NCI-H2171 (cell line): ENCODE measurements at regions not wholly inside any gene's neighbourhood (a gene's known extent, or its start where the extent isn't known, plus 50 kb on each side); places are given as distances from the start of the nearest gene placed in this dataset.
"Not testable (repeated sequence)": the region's sequence is repeated elsewhere in the genome, so short reads cannot be mapped to it uniquely, and the experiment has no call there.

Experiments
- DNase-seq: peaks from one replicate; lab custom pipeline; 2025; lab: John Stamatoyannopoulos, UW

DNA sequence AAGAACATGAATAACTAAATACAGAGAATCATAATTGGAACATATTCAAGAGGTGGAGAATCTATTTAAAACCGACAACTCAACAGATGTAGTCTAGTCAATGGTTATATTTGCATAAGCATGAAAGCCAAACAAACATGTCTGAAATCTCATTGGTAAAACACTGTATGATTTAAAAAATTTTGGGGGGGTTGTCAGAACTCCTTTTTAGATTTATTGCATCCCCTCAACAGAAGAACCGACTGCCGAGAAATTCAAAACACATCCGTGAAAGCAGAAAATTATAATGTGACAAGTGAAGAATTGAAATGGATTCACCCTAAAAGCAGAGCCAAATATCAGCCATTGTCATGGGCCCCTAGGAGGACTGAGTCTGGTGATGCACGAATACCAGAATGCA is 633.4 kb upstream of the KCNMB2 start:
- DNase-seq: no peak

DNA sequence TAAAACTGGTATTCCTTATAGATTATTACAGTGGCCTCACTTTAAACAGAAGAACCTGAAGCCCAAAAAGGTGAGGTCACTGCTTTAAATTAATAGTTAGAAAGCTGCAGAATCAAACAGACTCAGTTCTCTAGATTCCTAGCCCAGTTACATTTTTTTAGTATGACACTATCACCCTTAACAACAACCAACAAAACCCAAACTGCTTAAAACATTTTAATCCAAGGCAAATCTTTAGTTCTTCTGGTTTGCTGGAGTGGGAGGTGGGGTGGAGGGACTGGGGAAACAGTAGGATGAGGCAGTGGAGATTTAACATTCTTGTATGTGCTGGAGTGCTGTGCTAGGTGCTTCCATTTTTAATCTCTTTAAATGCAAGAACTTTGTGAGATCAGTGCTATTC is 631.6 kb upstream of the KCNMB2 start:
- DNase-seq: no peak

DNA sequence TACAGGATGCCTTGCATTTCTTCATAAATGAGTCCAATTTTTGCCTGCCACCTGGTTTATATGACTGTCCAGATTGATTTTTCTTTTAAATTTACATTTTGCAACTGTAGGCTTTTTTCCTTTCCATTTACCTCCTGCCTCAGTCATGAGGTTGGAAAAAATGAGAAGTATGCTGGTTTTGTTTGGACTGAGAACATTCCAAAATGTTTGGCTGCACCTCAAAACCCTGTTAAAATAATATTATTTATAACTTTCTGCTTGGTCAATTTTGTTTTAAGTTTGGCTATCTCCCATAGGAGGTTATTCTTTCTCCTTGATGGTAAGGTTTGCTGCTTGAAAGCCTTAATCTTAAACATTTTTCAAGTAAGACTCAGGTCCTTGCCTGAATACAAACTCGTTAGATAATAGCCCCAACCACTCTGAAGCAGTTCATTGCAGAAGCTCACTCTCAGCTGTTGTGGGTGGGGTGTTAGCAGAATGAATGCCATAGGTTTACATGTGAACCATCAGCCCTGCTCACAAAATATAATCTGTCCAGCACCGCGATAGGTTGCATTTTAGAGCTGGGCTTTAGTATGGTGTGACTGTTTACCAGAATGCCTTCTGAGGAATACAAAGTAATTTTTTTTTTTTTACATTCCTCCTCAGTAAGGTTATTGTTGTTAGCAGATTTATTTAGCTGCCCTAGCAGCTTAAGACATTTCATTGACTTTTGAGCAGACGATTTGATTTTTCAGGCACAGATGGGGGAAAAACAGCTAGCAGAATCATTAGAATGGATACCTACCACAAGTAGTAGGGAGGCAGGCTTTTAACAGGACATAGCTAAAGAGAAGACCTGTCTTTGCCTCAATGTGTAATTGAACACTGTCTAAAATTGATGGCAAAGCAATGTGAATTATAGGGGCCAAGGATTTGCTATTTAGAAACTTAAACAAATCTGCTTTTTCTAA is 630.8 kb upstream of the KCNMB2 start:
- DNase-seq: no peak

DNA sequence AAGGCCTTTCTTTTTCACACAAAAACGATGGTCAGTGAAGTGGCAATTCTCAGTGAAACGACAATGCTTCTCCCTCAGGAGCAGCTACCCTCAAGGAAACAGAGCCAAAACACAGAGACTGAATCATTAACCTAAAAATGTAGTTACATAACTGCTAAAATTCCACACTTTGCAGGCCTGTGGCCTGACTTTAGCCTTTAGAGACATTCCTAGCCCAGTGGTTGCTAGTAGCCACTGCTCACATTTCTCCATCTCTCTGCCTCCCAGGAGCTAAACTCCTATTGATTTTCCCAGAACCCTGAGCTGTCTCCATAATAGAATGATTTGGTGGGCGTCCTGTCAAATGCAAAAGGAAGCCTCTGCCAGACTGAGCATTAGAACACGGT is 630.1 kb upstream of the KCNMB2 start:
- DNase-seq: no peak

DNA sequence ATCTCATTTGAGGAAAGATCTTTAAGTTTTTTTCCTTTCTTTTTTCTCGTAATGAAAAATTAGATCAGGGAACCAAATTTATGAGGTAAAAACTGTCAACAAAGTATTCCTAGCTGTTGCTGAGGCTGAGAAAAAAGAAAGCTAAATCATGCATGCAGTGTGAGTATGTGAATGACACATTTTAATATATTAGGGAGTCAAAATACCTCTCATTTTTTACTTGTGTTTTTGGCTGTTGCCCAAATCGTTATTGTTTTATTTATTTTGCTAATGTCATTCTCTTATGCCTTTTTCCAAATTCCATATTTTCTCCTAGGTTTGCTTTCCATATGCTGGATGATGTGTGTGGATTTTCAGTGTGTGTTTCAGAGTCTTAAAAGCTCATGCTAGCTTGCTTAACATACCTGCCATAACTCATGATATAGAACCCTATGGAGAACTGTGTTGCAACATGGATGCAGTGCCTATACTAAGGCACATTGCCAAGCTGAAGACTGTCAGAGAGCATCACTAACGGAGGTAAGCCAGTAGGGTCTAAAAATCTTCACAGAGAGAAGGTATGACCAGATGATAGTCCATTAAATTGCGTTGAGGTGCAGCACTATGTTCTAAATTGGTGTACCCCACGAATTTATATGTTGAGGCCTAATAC is 629.5 kb upstream of the KCNMB2 start:
- DNase-seq: no peak

DNA sequence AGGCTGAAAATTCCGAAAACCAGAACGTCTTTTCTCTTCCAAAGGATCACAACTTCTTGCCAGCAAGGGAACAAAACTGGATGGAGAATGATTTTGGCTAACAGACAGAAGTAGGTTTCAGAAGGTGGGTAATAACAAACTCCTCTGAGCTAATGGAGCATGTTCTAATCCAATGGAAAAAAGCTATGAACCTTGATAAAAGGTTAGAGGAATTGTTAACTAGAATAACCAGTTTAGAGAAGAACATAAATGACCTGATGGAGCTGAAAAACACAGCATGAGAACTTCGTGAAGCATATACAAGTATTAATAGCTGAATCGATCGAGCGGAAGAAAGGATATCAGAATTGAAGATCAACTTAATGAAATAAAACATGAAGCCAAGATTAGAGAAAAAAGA is 626.7 kb upstream of the KCNMB2 start:
- not testable (repeated sequence) for DNase-seq

DNA sequence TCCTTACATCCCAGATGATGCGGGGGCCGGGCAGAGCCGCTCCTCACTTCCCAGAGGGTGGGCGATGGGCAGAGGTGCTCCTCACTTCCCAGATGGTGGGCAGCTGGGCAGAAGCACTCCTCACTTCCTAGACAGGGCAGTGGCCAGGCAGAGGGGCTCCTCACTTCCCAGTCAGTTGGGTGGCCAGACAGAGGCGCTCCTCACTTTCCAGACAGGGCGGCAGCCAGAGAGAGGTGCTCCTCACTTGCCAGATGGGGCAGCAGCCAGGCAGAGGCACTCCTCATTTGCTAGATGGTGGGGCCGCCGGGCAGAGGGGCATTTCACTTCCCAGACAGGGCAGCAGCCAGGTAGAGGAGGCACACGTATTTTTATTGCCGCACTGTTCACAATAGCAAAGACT is 622.0 kb upstream of the KCNMB2 start:
- DNase-seq: no peak

DNA sequence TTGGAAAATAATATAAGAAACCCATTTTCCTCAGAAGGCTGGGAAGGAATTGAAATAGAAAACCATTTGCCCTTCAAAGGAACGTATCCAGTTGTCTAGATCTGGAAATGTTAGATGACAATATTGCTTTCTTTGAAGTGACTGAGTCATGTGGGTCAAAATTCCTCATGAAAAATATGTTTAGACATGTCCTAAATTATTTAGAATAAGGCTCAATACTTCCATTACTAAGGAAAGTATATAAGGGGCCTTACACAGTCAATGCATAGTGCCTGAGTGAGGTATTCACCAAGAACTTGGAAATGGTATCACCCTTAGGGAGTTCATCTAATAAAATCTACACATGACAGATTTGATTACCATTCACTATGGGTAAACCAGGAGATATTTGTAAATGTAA is 619.8 kb upstream of the KCNMB2 start:
- no peak for DNase-seq

DNA sequence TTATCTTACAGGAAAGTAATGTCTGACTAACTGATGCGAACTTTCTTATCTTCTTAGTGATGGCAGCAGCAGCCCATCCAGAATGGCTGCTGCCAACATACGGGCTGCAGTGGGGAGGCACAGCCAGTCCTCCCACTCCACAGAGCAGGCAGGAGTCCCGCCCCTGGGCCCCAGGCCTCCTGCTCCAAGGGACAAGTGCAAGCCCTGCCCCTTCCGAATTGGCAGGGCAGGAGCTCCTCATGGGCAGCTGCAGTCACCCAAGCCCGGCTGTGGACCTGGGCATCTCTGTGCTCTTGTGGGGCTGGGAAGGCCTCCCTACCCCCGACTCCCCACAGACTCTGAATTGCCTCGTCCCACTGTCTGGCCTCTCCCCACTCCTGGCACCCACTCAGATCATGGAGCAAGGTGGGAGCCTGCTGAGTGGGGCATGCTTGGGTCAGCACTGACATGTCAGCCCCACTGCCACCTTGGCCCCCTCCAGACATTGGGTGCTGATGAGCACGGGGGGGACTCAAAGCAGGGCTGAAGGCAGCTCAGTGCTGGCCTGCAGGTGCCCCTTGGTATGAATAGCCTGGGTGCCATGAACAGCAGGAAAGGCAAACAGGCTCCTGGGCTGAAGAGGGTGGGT is 618.9 kb upstream of the KCNMB2 start:
- DNase-seq: no peak

DNA sequence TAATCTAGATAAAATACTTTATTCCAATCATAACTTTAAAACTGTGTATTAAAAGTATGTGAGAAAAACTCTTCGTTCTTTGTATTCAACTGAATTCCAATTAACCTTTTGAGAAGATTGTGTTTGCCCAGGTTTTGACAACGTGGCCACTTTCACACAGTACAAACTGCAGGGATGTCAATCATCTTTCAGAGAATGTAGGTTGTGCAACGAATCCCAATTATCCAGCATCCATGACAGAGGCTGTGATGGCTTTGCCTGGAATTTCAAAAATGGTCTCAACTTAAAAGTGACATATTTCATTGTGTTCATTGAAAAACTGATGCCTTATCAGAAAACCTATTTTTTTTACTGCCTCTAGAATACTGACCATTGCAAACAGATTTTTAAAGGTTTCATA is 615.1 kb upstream of the KCNMB2 start:
- no peak for DNase-seq

DNA sequence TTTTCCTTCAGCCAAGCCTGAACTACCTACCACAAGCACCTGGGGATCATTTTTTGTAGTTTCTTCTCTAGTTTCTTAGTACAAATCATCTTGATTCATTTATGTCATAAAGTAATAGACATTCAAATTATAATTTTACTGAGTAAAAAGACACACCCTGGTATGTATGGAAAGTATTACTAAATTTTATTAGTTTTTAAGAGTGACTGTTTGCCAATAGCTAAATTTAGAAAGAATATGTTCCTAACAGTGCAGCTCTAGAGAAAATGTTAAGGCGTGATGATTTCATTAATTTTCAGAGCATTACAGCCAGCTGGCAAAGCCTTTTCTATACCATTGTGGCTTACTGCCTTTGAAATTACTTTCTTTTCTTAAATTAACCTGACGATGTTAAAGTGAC is 612.0 kb upstream of the KCNMB2 start:
- no peak for DNase-seq

DNA sequence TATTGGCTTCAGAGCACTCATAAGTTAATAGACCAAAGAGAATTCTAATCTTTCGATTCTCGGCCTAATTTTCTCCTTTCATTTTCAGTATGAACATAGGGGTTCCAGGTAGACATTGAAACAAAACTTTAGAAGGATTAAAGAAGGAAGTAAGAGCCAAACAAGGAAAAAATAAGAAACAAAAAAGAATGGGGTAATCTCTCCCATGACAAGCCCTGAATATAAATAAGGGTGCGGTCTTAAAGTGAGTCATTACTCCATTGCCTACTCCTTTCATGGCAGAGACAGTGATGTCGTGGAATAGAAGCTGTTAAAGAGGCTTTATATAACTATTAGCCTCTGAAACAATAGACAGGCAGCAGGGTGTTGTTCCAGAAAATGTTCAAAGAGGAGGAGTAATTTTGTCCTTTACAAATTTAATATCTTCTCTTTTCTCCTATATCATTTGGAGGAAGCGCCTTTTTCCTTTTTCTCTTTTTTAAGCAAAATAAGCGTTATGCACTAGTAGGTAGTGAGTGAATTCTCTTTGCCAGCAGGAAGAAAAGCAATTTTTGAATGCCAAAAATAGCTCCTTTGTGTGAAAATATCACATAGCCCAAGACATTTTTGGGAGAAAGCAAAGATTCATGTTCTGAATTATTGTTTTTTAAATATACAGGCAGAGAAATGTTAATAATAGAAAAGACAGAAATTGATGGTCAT is 607.9 kb upstream of the KCNMB2 start:
- no peak for DNase-seq

DNA sequence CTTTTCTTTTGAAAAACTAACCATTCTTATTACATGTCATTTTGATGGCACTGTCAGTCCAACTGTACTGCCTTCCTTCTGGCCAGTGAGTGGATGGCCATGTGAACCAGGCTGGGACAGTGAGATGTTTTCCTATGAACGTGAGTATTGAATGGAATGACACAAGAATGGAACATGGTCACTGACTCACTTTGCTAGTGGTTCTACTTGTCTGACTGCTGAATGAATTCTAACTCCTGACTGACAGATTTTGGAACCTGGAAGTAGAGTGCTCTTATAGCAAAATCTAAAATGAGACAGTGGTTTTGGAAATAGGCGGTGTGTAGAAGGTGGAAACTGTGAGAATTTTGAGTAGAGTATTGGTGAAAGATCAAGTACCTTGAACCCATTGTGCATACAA is 606.9 kb upstream of the KCNMB2 start:
- DNase-seq: no peak

DNA sequence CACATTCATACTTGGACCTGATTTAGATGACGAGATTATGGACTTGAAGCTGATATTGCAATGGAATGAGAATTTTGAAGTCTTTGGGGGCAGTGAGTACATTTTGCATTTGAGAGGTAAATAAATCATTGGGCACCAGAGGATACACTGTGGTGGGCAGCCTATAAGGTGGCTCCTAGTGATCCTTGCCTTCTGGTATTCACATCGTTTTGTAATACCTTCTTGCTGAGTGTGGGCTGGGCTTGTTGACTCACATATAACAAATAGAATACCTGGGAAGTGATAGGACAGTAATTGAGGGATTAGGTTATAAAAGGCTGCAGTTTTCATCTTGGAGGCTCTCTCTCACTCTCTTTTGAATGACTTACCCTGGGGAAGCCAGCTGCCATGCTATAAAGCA is 605.5 kb upstream of the KCNMB2 start:
- DNase-seq: no peak

DNA sequence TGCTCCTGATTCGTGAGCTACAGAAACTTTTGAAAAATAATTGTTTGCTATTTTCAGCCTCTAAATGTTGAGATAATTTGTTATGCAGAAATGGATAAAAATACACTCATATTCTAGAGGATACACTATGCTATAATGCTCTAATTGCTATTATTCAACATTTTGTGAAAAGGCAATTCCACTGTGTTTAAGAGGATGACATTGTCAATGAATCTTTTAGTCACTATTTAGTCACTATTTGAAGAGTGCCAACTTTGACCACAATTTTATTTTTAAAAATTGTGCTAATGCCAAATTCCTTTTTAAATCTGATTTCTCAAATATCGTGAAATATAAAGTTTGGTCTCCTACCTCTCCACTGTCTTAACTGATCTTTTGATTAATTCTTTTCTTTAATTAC is 604.9 kb upstream of the KCNMB2 start:
- DNase-seq: no peak

DNA sequence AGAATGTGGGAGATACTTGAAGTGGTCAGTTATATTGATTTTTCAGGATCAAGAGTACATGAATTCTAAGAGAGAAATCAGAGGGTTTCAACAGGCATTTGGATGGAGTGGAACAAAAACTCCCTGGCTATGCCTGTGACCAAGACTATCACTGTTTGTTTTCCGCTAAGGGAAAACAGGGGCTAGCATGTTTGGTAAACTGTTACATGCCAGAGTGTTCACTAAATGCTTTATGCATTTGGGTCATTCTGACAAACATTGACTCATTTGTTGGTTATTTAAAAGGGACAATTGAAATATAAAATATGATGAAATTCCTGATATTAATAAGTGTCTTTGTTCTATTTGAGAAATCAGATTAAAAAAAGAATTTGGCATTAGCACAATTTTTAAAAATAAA is 603.9 kb upstream of the KCNMB2 start:
- DNase-seq: no peak

DNA sequence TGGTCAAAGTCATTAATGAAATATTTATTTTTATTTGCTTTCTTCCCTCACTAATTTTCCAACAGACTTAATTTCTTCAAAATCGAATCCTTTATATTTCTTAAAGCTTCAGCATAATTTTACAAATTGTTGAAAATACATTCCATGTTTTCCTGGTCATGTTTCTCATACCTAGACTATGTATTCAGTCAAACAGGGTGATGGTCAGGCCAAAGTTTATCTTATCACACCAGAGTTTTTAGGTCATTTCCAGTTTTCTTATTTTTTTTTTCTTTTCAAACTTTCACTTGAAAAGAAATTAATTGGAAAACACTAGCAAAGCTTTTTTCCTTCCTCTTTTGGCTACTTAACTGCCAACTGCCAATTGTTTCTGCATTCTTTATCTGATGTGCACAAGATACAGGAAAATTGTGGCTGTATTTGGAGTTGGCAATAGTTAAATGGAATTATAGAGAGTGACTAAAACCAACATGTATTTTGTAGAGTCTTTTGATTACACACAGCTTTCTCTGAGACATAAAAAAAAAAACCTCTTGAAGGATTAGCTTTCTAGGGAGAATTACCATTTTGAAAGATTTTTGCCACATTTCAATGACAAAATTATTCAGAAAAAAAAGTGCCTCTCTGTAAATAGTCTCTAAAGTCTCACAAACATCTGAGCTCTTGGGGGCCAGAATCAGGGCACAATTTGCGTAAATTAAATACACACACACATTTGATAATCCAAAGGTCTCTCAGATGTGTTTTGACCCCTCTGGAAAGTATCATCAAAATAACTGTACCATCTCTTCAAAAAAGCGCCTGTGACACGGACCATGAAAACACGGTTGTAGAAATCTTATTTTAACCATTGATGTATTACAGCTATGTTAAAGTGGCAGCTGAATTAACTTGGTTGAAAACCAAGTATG is 603.2 kb upstream of the KCNMB2 start:
- DNase-seq: no peak

DNA sequence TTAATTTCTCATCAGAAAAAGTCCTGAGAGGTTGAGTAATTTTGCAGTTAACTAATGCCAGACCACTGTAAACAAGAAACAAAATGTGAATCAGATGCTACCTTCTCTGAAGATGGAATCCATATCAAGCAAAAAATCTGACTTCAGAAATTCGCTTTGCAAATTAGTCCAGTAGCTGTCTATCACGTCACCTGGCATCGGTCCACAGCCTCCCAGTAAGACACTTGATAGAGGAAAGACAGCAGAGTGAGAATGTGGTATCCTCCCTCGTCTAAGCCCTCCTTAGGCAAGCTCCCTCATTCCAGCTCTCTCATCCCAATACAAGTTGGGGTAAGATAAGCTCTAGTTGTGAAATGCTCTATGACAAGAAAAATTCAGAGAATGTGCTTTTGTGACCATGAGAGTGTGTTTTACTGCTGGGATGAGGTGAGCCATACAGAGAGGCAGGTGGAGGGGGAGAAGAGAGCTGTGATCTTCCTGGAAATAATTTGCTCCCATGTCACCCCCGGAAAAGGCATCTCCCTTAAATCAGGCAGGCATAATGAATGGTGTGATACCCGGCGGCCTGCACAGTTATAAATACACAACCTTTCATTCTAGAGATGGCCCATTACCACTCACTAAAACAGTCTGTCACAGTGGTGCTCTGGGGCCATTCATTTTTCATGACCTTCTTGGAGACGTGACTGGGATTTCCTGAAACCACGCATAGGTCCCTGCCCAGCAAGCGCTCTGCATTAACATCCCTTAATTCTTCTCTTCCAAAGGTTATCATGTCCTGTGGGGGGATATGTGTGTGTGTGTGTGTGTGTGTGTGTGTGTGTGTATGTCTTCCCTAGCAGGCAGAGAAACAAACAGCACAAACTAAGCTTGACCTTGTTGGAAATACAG is 602.0 kb upstream of the KCNMB2 start:
- no peak for DNase-seq

DNA sequence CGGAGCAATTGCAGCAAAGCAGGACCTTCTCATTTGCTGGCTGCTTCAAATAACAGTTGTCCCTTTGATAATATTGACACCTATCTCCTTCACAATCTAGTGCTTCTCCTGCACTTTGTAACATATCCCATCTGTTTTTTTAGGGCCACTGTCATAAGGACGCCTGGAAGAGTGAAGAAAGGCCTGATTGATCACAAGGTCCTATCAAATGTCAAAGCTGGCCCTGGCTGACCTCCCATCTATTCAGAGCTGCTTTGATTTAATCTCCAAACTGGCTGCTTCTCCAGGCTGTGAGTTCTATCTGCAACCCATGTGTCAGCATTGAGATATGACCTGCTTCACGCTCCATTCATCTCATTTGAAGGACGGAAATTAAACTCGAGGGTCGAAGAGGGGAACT is 601.2 kb upstream of the KCNMB2 start:
- no peak for DNase-seq

DNA sequence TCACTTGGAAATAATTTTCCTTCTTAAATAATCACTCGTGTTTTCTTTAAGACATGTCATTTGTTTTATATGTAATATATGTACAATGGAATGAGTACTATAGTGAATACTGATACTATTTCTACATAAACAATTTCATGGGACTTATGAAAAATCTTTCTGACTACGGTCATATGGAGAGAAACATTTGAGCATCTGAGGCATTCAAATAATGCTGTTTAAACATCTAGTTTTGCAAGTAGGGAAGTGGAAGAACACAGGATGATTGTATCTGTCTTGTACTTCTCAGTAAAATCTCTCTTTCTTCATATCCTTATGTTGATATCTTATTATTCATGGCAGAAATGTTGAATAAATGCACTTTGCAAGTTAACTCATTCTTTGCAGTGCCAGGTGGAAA is 599.5 kb upstream of the KCNMB2 start:
- no peak for DNase-seq
